ENCODE measurements at regions not wholly inside any gene's neighbourhood (a gene's known extent, or its start where the extent isn't known, plus 50 kb on each side); places are given as distances from the start of the nearest gene placed in this dataset.
A peak's percentile ranks its signal among the peaks of the same experiment; 100 is the strongest.

DNA sequence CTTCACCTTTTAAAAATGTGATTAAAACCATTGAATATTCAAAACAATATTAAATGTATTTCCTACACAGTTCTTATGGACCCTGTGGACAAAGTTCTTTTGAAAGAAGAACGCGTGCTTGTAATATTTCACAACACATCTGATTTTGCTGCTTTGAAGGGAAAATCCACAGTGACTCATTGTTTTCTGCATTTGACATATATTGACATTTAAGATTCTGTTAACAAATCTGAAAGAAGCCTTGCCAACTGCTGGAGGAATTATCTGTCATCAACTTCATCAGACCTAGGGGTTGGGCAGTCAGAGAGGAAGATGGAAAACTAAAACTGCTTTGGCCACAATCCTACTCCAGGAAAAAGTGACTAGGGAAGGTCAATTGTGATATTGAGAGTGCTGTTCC is 56.9 kb upstream of the RASEF start:
- TF ChIP-seq PHF8 (IDR thresholded peaks at IDR 0.05; ENCODE audit: borderline replicate concordance, low read depth): no peak
- TF ChIP-seq EP300 (IDR thresholded peaks at IDR 0.05): peak in 1 of 2 experiments; percentile 42; a peak in 2 of 5 replicates
- no peak for TF ChIP-seq CTCF (IDR thresholded peaks at IDR 0.05)
- TF ChIP-seq JUN (IDR thresholded peaks at IDR 0.05): peak in 1 of 2 experiments; percentile 32; a peak in 1 of 5 replicates
- TF ChIP-seq RCOR1 (IDR thresholded peaks at IDR 0.05; ENCODE audit: low read depth, low read length): no peak
- no peak for TF ChIP-seq MAZ (IDR thresholded peaks at IDR 0.05; ENCODE audit: borderline replicate concordance, low read depth, low read length)
